ENCODE measurements at regions not wholly inside any gene's neighbourhood (a gene's known extent, or its start where the extent isn't known, plus 50 kb on each side); places are given as distances from the start of the nearest gene placed in this dataset.
"Not testable (repeated sequence)": the region's sequence is repeated elsewhere in the genome, so short reads cannot be mapped to it uniquely, and the experiment has no call there.

DNA sequence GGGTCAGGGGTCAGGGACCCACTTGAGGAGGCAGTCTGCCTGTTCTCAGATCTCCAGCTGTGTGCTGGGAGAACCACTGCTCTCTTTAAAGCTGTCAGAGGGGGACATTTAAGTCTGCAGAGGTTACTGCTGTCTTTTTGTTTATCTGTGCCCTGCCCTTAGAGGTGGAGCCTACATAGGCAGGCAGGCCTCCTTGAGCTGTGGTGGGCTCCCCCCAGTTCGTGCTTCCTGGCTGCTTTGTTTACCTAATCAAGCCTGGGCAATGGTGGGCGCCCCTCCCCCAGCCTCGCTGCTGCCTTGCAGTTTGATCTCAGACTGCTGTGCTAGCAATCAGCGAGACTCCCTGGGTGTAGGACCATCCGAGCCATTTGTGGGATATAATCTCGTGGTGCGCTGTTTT is 830.5 kb upstream of the ANO3 start:
- DNase-seq (ENCODE audit: low read depth), result not testable (repeated sequence)

DNA sequence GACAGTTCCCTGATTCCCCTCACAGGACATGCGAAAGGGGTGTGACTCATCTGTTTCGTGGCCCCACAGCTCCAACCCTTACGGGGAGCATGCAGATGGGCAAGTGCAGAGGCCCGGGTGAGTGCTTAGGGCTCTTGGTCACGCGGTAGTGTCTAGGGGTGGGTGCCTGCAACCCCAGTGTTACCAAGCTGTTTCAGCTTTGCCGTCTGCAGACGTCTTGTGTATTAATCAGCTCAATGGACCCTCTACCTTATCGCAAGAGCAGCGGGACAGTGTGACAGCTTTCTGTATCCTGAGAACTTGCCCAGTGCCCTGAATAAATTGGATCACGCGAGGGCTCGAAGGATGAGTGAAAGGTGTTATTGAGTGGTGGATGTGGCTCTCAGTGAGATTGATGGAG is 816.4 kb upstream of the ANO3 start:
- DNase-seq (ENCODE audit: low read depth), result no peak

DNA sequence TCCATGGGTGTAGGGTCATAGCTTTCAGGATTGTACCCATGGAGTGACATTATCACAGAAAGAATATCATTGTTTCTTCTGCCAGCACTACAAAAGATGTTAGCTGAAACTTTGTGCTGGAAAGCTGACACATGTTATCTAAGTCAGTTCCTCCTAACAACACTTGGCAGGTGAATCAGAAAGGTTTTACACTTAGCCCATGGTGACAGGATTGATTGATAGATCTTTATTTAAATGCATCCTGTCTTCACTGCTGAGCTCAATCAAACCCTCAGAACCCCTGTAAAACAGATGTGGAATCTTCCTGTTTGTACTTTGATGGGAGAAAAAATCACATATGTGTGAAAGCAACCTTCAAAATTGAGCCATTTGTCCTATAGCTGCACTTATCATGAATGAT is 811.5 kb upstream of the ANO3 start:
- no peak for DNase-seq (ENCODE audit: low read depth)

DNA sequence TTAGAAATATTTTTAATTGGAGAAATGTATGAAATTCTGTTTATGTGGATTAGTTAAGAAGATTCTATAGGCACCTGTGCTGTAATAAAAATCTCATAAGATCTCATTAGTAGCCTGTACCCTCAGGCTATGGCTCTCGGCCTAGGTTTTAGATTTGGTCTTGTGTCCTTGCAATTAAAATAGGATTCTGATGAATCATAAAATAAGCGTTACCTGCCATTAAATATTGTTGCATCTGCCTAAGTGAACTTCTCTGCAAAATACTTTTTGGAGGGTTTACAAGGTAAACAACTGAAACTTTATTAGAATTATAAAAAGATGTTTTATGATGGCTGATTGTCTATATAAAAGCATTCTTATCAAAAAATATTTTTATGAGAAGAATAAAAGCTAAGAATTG is 804.1 kb upstream of the ANO3 start:
- DNase-seq (ENCODE audit: low read depth), result no peak

DNA sequence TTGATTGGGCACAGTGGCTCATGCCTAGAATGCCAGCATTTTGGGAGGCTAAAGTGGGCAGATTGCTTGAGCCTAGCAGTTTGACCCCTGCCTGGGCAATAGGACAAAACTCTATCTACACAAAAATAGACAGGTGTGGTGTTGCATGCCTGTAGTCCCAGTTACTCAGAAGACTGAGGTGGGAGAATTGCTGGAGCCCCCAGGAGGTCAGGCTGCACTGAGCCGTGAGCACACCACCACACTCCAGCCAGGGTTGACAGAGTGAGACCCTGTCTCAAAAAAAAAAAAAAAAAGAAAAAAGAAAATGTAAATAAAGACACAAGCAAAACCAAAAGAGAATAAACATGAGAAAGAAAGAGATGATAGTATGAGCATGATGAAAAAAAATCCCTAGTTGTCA is 802.4 kb upstream of the ANO3 start:
- DNase-seq (ENCODE audit: low read depth), result no peak

DNA sequence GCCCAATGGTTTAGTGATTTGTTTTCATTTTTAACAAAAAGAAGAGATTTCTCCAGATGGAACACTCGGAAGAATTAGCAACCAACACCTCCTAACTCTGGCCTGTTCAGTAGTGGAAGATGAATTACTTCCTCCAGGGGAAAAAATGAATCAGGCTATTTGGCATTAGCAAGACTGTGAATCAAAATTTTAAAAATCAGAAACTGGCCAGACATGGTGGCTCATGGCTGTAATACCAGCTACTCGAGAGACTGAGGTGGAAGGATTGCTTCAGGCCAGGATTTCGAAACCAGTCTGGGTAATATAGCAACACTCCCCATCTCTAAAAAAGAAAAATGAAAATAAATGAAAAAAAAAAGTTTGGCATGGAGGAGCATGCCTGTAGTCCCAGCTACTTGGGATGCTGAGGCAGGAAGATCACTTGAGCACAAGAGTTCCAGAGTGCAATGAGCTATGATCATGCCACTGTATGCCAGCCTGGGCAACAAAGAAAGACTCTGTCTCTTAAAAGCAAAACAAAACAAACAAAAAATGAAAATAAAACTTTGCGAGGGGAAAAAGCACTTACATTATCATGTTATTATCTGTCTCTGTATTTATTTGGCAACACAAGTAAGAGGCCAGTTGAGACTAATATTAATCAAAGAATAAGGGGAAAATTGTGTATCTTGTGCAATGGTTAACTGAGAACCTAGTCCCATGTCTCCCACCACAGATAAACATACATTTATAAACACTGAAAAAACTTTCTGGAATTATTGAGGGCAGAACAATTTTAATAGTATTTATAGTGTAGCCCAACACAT is 796.3 kb upstream of the ANO3 start:
- DNase-seq (ENCODE audit: low read depth), result no peak

DNA sequence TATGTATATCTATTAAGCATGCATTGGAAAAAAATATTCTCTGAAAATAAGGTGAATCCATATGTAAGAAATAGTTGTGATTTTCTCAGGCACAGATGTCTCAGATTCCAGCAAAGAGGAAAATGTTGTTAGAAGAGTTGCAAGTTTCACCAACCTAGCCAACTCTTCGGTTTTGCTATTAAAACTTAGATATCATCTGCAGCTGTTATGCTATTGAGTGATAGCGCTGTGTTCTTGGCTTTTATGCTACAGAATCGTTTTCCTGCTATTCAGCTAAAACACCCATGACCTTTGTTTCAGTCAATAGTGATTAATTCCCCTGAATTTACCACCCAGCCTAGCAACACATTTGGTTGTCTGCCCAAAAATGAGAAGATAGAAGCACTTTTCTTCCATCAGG is 795.6 kb upstream of the ANO3 start:
- DNase-seq (ENCODE audit: low read depth), result no peak

DNA sequence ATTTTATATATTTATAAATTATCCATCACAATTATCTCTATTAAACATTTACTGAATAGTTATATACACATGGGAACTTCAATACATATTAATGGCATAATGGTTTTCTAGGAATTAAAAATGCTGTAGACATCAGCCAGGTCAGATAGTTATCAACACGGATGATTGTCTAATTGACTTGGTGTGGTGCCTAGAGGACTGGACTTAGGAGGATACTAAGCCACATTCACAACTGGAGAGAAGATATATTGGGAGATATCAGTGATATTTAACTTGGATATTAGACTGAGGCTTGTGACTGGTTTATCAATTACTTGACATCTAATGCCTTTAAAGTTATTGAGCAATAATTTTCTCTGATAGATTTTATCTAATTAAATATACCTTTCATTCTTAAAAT is 794.5 kb upstream of the ANO3 start:
- DNase-seq (ENCODE audit: low read depth), result no peak

DNA sequence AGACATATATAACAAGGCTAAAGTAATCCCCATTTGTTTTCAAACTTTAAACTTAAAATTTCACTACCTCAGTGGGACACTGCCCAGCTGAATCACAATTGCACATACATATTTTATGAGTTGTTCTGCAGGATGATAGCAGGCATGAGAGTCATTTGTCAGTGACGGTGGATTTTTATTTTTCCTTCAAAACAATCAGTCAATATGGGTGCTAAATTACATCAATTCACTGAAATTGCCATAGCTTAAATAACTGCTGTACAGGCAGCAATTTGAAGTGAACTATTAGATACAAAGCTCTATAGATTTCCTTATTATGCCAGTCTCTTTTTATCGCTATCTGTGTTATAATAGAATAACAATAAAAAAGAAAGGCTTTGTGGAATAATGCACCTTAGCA is 784.6 kb upstream of the ANO3 start:
- DNase-seq (ENCODE audit: low read depth), result no peak

DNA sequence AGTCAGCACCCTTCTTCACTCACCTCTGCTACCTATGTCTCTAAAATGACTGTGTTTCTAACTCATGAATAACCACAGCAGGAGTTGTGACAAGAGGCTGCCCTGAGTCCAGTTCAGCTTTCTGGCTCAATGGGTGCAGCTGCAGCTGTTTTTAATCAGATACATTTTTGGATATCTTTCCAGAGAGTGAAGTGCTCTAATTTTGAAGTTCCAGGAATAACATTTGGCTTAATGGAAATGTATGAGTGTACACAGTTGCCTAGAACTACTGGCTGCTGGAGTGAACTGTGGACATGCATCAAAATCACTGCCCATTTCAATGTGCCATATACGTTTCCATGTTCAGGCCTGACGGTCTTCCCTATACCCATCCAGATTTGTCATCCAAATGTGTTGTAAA is 769.5 kb upstream of the ANO3 start:
- no peak for DNase-seq (ENCODE audit: low read depth)

DNA sequence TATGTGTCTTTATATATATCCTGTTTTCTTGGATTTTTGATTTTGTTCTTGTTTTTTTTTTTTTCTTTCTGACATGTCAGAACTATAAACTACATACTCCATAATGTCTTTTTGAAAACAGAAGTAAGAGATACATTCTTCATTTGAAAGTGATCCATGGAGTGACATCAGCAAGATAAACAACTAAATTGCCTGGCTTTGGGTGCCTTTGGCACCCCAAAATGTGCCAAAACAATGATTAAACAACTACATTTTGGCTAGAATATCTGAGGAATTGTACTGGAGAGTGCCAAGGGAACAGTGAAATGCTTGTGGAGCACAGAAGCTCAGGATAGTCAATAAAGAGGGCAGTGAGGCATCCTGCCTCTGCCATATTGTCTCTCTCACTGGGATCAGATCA is 766.1 kb upstream of the ANO3 start:
- DNase-seq (ENCODE audit: low read depth), result no peak

DNA sequence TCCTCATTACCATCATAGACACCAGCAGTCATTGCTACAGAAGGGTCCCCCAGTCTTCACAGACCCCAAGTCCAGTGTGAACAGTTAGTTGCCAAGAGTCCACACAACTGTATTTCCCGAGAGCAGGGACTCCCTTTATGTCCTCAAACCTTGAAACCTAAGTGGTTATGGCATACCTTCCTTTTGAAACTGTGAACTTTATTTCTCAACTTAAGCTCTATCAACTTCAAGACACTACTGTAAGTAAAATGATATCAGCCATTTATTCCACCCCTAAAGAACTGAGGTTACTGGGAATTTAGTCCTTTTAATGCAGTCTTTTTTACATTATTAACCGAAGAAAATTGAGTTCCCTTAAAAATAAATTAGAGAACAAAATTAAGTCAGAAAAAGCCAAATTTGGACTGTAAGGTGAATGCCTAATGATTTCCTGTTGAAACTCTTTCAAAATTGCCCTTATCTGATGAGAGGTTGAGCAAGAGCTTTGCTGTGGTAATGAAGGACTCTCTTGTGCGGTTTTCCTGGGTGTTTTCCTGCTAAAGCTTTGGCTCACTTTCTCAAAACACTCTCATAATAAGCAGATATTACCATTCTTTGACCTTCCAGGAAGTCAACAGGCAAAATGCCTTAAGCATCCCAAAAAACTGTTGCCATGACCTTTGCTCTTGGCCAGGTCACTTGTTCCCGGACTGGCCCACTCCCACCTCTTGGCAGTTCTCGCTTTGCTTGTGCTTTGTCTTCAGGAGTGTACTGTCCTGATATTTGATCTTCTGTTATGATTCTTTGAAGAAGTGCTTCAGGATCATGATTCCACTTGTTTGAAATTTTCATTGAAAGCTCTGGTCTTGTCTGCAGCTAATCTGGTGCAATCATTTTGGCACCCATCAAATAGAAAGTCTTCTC is 765.4 kb upstream of the ANO3 start:
- peak; percentile 1 for DNase-seq (ENCODE audit: low read depth)

DNA sequence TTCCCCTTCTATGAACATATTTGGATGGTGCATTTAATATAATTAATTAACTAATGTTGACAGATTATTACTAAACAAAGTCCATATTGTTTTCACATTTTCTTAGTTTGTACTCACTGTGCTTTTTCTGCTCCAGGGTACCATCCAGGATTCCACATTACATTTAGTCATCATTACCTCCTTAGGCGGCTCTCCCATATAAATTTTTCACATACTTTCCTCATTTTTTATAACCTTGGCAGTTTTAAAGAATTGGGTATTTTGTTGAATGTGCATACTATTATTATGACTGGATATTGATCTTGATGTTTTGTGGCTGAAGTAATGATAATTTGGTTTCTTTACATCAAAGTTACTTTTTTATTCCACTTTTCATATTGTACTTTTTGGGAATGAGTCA is 755.6 kb upstream of the ANO3 start:
- no peak for DNase-seq (ENCODE audit: low read depth)

DNA sequence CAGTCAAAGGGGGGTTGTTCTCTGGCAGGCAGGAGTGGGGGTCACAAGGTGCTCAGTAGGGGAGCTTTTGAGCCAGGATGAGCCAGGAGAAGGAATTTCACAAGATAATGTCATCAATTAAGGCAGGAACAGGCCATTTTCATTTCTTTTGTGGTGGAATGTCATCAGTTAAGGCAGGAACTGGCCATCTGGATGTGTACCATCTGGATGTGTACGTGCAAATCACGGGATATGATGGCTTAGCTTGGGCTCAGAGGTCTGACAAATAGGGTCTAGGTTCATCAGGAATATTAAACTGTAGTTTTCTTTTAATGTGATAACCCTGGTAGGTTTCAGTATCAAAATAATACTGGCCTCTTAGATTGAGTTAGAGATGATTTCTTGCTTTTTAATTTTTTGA is 752.4 kb upstream of the ANO3 start:
- DNase-seq (ENCODE audit: low read depth), result not testable (repeated sequence)

DNA sequence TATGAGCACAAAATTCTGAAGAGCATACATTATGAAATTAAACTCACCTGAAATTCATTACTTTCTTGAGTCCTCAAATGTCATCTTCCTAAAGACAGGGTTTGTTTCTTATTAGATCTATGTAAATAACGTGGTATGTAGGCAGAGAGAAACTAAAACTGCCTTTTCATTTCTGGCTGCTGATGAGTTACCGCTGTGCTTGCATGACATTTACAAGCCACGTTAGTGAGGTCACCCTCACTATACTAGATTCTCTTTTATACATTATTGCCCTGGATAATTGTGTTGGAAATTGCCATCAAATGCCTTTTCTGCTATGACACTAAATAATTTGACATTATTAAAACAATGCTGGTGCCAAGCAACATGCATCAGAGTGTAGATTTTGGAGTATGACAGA is 748.3 kb upstream of the ANO3 start:
- DNase-seq (ENCODE audit: low read depth), result no peak

DNA sequence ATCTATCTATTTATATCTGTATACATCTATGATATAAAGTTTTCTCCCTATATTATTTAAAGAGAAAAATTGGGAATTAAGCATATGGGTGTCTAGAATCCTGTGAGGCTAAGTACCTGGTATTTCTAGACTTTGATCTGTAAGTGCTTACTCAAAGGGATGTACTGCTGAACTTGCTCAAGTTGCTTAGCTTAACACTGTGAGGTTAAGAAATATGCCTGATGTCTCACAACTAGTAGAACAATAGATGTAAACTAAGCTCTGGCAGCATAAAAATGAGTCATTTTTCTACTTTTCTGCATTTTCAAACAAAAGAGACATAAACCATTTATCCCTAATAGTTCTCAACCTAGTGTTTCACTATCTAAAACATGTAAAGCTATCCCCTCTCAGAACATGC is 744.4 kb upstream of the ANO3 start:
- no peak for DNase-seq (ENCODE audit: low read depth)

DNA sequence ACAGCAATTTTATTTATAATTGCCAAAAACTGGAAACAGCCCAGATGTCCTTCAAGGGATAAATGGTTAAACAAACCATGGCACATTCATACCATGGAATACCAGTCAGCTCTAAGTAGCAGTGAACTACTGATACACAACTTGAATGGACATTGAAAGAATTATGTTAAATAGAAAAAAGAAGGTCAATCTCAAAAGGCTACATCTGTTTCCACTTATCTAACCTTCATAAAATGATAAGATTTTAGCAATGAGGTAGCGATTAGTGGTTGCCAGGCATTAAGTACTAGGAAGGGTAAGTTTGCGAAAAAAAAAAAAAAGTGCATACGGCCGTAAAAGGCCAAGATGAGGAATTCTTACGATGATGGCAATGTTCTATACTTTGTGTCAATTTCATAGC is 738.7 kb upstream of the ANO3 start:
- DNase-seq (ENCODE audit: low read depth), result no peak

DNA sequence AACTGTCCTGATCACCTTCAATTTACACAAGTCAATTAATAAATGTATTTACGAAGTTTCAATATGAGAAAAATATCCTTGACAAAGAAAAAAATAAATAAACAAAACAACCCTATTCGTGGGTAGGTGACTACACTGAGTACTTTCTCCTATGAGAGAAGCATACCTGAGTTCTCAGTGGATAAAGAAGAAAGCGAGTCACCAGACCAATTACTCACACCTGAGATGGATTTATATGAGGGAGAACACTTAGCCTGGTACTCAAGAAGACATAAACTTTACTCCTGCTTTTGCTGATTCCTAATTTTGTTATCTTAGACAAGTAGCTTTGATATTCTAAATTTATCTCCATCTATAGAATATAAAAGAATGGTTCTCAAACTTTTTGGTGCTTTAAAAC is 735.2 kb upstream of the ANO3 start:
- DNase-seq (ENCODE audit: low read depth), result no peak

DNA sequence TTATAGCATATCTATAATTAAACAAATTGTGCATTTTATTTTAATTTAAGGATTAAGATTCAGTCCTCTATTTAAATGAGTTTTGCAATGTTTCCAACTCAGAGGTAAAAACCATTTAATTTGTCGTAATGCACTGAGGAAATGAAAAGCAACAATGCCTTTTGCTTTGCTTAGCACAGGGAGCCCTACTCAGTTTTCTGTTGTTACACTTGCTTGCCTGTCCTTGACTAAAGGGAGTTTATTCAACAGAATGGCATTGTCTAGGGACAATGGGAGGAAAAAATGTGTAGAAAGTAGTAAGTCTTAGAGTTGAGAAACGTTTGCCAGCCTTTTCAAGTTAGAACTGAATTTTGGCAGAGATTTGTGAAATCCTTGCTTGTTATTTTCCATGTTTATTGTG is 734.2 kb upstream of the ANO3 start:
- no peak for DNase-seq (ENCODE audit: low read depth)

DNA sequence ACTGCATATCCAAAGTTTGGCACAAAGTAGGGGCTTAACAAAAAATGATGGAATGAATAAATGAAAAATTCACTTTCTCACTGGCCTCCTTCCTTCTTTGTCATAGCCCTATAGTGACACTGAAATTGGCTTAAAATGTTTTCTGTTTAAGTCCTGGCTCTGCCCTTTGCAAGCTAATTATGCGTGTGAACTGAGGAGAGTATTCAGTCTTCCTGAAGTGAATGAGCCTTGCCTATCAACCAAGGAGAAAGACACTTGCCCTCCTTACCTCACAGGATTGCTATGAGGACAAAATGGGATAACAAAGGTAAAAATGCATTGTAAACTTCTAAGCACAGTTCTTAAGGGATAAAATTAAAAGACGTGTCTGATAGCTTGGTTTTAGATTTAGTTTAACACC is 729.8 kb upstream of the ANO3 start:
- no peak for DNase-seq (ENCODE audit: low read depth)

DNA sequence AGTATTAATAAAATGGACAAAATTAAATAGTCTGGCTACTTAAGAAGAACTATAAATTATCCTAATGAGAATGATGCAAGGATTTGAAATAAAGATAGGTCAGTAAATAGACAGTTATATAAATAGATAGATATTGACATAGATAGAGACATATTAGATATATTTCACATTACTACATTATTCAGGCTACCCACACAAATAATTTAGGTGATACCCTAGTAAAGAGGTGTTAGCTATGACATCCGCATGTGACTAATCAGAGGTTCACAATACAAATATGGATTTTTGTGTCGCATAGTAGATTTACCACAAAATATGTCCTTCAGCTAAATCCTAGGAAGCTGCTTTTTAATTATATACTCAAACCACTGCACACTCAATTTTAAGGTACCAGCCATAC is 729.0 kb upstream of the ANO3 start:
- no peak for DNase-seq (ENCODE audit: low read depth)

DNA sequence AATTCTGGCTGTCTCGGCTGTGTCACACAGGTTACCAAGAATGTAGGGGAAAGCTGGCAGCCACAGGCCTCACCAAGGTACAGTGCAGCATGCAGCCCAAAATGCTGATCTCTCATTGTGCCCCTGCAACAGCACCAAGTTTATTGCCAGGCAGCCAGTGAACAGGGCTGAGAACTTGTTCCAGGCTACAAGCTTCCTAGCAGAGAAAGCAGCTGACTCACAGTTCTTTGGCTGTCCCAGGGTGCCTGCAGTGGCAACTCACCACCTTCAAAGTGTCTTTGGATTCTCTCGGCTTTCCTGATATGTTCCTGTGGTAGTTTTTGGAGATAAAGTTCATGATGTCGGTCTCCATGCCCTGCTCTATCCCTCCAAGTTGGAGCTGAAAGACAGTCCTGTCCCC is 719.1 kb upstream of the ANO3 start:
- no peak for DNase-seq (ENCODE audit: low read depth)

DNA sequence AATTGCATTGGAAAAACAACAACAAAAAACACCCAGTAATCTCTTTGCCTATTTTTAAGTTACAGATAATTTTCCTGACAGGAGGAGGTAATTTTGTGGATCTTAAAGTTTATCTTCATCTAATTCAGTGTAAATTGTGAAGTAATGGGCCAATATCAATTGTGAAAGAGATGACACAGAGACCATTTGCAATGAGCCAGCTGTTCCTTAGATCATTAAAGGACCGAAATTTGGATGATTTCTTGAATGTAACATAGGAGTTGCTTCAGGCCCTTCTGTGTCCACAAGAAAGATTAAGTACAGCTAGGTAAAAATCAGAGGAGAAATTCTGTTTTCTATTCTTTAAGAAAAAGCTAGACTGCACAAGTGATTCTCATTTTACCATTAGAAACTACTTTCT is 718.5 kb upstream of the ANO3 start:
- no peak for DNase-seq (ENCODE audit: low read depth)

Data from M059J (cell line).